Ishikawa (cell line): ENCODE measurements at regions not wholly inside any gene's neighbourhood (a gene's known extent, or its start where the extent isn't known, plus 50 kb on each side); places are given as distances from the start of the nearest gene placed in this dataset.

ENCODE experiments used
- CEBPB ChIP-seq: IDR thresholded peaks from 2 replicates; pipeline ENCODE4 v1.6.1; 2012
- CREB1 ChIP-seq: IDR thresholded peaks from 2 replicates; pipeline ENCODE4 v1.6.1; 2012; ENCODE audit warnings: low read depth
- EGR1 ChIP-seq: IDR thresholded peaks from 2 replicates; pipeline ENCODE4 v1.6.1; 2012
- EP300 ChIP-seq: IDR thresholded peaks from 2 replicates; pipeline ENCODE4 v1.6.1; 2012; ENCODE audit warnings: borderline replicate concordance
- FOXM1 ChIP-seq: IDR thresholded peaks from 2 replicates; pipeline ENCODE4 v1.6.1; 2012; ENCODE audit warnings: low read depth, borderline replicate concordance
- NFIC ChIP-seq: IDR thresholded peaks from 2 replicates; pipeline ENCODE4 v1.6.1; 2012
- RAD21 ChIP-seq: IDR thresholded peaks from 2 replicates; pipeline ENCODE4 v1.6.1; 2012; ENCODE audit warnings: low read depth
- TAF1 ChIP-seq: IDR thresholded peaks from 2 replicates; pipeline ENCODE4 v1.6.1; 2012; ENCODE audit warnings: low read depth, mild to moderate bottlenecking
- TCF12 ChIP-seq: IDR thresholded peaks from 2 replicates; pipeline ENCODE4 v1.6.1; 2012; ENCODE audit warnings: low read depth
- TEAD4 ChIP-seq: IDR thresholded peaks from 2 replicates; pipeline ENCODE4 v1.6.1; 2012
- YY1 ChIP-seq: IDR thresholded peaks from 2 replicates; pipeline ENCODE4 v1.6.1; 2012; ENCODE audit warnings: low read depth
- ZBTB7A ChIP-seq: IDR thresholded peaks from 2 replicates; pipeline ENCODE4 v1.6.1; 2012; ENCODE audit warnings: low read depth
- TF ChIP-seq, protein P1 (sequence below): IDR thresholded peaks from 2 replicates; pipeline ENCODE4 v1.6.1; 2012
- TF ChIP-seq, protein P2 (sequence below): IDR thresholded peaks from 2 replicates; pipeline ENCODE4 v1.6.1; 2012; ENCODE audit warnings: low read depth, mild to moderate bottlenecking
- TF ChIP-seq, protein P3 (sequence below): IDR thresholded peaks from 2 replicates; pipeline ENCODE4 v1.6.1; 2012

DNA sequence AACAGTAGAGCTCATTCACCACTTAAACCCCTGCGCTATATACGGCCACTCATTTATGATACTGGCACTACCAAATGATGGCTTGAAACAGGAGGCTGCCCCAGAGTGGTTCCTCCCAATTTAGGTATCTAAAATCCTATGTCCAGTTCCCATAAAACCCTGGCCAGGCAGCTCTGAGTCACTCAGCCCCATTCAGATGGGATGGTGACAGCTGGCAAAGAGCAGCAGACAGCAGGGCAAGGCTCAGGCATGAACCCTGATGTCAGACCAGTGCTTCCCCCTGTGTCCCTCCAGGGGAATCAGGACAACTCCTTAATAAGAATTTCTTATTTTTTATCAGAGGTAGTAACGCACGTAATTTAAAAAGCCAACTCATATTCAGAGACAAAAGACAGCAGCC, 77.2 kb upstream of the RNU6-1 start:
- no peak for TF ChIP-seq TCF12
- TF ChIP-seq, protein P1, sequence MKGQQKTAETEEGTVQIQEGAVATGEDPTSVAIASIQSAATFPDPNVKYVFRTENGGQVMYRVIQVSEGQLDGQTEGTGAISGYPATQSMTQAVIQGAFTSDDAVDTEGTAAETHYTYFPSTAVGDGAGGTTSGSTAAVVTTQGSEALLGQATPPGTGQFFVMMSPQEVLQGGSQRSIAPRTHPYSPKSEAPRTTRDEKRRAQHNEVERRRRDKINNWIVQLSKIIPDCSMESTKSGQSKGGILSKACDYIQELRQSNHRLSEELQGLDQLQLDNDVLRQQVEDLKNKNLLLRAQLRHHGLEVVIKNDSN, result no peak
- no peak for TF ChIP-seq NFIC
- no peak for TF ChIP-seq FOXM1
- no peak for TF ChIP-seq CEBPB
- no peak for TF ChIP-seq RAD21
- no peak for TF ChIP-seq TAF1
- TF ChIP-seq ZBTB7A, result no peak
- no peak for TF ChIP-seq TEAD4
- TF ChIP-seq, protein P2, sequence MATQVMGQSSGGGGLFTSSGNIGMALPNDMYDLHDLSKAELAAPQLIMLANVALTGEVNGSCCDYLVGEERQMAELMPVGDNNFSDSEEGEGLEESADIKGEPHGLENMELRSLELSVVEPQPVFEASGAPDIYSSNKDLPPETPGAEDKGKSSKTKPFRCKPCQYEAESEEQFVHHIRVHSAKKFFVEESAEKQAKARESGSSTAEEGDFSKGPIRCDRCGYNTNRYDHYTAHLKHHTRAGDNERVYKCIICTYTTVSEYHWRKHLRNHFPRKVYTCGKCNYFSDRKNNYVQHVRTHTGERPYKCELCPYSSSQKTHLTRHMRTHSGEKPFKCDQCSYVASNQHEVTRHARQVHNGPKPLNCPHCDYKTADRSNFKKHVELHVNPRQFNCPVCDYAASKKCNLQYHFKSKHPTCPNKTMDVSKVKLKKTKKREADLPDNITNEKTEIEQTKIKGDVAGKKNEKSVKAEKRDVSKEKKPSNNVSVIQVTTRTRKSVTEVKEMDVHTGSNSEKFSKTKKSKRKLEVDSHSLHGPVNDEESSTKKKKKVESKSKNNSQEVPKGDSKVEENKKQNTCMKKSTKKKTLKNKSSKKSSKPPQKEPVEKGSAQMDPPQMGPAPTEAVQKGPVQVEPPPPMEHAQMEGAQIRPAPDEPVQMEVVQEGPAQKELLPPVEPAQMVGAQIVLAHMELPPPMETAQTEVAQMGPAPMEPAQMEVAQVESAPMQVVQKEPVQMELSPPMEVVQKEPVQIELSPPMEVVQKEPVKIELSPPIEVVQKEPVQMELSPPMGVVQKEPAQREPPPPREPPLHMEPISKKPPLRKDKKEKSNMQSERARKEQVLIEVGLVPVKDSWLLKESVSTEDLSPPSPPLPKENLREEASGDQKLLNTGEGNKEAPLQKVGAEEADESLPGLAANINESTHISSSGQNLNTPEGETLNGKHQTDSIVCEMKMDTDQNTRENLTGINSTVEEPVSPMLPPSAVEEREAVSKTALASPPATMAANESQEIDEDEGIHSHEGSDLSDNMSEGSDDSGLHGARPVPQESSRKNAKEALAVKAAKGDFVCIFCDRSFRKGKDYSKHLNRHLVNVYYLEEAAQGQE, result no peak
- TF ChIP-seq, protein P3, sequence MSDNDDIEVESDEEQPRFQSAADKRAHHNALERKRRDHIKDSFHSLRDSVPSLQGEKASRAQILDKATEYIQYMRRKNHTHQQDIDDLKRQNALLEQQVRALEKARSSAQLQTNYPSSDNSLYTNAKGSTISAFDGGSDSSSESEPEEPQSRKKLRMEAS, result no peak

DNA sequence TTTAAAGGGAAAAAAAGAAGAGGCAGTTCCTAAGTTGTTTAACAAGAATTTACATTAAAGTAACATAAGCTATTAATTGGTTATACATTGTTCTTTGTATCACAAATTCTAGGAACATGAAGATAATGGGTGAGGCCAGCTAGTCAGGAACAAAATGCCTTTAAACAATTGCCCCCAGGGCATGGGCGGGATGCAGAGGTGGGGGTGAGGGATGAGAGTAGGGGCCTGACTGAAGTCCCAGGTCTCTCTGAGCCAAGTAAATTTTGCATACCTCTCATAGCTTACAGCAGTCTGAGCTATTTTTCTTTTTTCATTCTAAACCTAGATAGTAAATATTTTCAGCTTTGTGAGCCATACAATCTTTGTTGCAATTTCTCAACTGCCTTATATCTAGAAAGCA, 77.8 kb upstream of the RNU6-1 start:
- no peak for TF ChIP-seq ZBTB7A
- TF ChIP-seq, protein P1, result no peak
- TF ChIP-seq CEBPB, result no peak
- TF ChIP-seq EGR1, result no peak
- TF ChIP-seq TEAD4, result no peak
- TF ChIP-seq RAD21, result no peak
- no peak for TF ChIP-seq EP300
- no peak for TF ChIP-seq YY1
- TF ChIP-seq, protein P3, result no peak
- TF ChIP-seq CREB1, result no peak
- no peak for TF ChIP-seq FOXM1
- no peak for TF ChIP-seq TCF12
- TF ChIP-seq TAF1, result no peak
- no peak for TF ChIP-seq NFIC
- TF ChIP-seq, protein P2, result no peak

DNA sequence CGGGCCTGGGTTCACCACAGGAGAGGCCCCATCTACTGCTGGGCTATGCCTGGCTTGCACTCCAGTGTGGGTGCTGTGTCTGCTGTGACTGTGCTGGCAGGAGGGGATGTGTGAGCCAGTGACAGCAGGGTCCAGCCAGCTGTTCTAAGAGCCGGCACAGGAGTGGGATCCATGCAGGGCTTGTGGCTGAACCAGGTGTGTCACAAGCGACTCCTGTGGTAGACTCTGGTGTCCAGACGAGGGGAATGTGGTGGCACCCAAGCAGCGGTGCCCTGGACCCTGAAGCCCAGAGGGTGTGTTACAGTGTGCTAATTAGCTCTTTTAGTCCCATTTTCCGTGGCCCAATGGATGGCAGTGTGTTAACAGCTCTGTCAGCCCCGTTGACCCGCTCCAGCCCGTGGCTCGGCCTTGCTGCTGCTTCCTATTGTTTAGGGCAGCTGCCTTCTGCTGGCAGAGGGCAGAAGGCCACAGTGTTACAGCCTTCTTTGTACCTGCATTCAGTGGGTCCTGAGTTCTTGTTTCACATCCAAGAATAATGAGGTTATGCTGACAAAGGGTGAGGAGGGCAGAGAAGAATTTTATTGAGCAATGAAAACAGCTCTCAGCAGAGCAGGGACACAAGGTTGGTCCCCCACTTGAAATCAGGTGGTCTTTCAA, 78.5 kb upstream of the RNU6-1 start:
- TF ChIP-seq ZBTB7A (no peak), CEBPB (no peak), EGR1 (no peak), NFIC (no peak), RAD21 (no peak), CREB1 (no peak), TCF12 (no peak), EP300 (no peak), TAF1 (no peak), TEAD4 (no peak), YY1 (no peak)
- TF ChIP-seq, protein P3, result no peak
- TF ChIP-seq, protein P1, result no peak

DNA sequence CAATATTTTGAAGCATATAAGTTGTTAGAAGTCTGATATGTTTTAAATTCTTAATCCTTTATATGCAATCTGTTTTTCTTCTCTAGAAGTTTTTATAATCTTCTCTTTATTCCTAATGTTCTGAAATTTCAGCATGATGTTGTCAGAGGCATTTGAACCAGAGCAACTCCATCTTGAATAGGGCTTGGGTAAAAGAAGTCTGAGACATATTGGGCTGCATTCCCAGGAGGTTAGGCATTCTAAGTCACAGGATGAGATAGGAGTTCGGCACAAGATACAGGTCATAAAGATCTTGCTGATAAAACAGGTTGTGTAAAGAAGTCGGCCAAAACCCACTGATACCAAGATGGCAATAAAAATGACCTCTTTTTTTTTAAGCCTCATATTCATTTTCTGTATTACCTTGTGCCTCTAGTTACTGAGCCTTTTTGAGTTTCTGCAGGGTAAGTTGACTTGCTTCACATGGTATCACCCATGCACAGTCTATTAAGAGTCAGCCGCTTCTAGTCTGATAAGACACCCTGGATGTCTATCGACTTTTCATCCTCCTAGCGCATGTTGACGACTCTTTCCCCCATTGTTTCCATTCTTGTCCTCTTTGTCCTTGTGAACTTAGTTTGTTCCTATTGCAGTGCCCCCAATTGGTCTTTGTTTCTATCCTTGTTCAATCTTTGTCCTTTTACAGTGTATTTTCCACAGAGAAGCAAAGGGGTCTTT, 80.8 kb upstream of the RNU6-1 start:
- TF ChIP-seq TEAD4, result no peak
- TF ChIP-seq NFIC, result no peak
- no peak for TF ChIP-seq TAF1

DNA sequence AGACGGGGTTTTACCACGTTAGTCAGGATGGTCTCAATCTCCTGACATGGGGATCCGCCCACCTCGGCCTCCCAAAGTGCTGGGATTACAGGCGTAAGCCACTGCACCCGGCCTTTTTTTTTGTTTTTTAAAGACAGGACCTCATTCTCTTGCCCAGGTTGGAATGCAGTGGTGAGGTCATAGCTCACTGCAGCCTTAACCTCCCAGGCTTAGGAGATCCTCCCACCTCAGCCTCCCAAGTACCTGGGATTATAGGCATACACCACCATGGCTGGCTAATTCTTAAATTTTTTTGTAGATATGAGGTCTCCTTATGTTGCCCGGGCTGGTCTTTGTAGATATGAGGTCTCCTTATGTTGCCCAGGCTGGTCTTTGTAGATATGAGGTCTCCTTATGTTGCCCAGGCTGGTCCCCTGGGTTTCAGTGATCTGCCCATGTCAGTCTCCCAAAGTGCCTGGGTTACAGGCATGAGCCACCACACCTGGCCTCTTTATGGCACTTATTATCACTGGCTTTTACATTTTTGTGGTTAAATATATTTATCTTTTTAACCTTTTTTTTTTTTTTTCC, 82.3 kb upstream of the RNU6-1 start:
- TF ChIP-seq YY1 (no peak), EGR1 (no peak), FOXM1 (no peak), CREB1 (no peak), TEAD4 (no peak), RAD21 (no peak), NFIC (no peak), CEBPB (no peak)
- TF ChIP-seq, protein P3, result no peak
- TF ChIP-seq, protein P1, result no peak
- TF ChIP-seq, protein P2, result no peak
